ENCODE measurements at regions not wholly inside any gene's neighbourhood (a gene's known extent, or its start where the extent isn't known, plus 50 kb on each side); places are given as distances from the start of the nearest gene placed in this dataset.

GRCh38 chr9:7960320-7961050 lies 160.9 kb upstream of the DMAC1 start:
- H3K9me3 Mint-ChIP-seq: no peaks in the 10 kb centered on the region
- peak overlapping the region in 2 of 3 experiments; percentile 18 to 24 for H3K27ac Mint-ChIP-seq
- no peak for TF ChIP-seq CTCF (IDR thresholded peaks at IDR 0.05; ENCODE audit: unreplicated experiment in 3 of 3)
- no peaks in the 10 kb centered on the region for H3K27me3 Mint-ChIP-seq (ENCODE audit: low read depth)
- H3K4me1 Mint-ChIP-seq: no peaks in the 10 kb centered on the region
- H3K4me3 Mint-ChIP-seq: no peak overlapping the region
- no peaks in the 10 kb centered on the region for H3K36me3 Mint-ChIP-seq (ENCODE audit: low read depth)

GRCh38 chr9:7957803-7958202 lies 158.2 kb upstream of the DMAC1 start:
- Mint-ChIP-seq H3K4me1 (no peaks in the 10 kb centered on the region), H3K4me3 (no peak overlapping the region), H3K27me3 (ENCODE audit: low read depth) (no peaks in the 10 kb centered on the region), H3K36me3 (ENCODE audit: low read depth) (no peaks in the 10 kb centered on the region), H3K9me3 (no peaks in the 10 kb centered on the region), H3K27ac (no peak overlapping the region)
- no peak for TF ChIP-seq CTCF (IDR thresholded peaks at IDR 0.05; ENCODE audit: unreplicated experiment in 3 of 3)

- no peak overlapping the region for H3K27ac Mint-ChIP-seq
- TF ChIP-seq CTCF (IDR thresholded peaks at IDR 0.05; ENCODE audit: unreplicated experiment in 3 of 3): no peak
- no peak overlapping the region for H3K4me3 Mint-ChIP-seq
- H3K9me3 Mint-ChIP-seq: no peaks in the 10 kb centered on the region
- no peaks in the 10 kb centered on the region for H3K4me1 Mint-ChIP-seq
- no peaks in the 10 kb centered on the region for H3K36me3 Mint-ChIP-seq (ENCODE audit: low read depth)
- no peaks in the 10 kb centered on the region for H3K27me3 Mint-ChIP-seq (ENCODE audit: low read depth)
These were observed 148.0 kb upstream of the DMAC1 start for GRCh38 chr9:7947577-7947976.

GRCh38 chr9:7946458-7946857 lies 146.9 kb upstream of the DMAC1 start:
- no peak for TF ChIP-seq CTCF (IDR thresholded peaks at IDR 0.05; ENCODE audit: unreplicated experiment in 3 of 3)
- no peaks in the 10 kb centered on the region for H3K9me3 Mint-ChIP-seq
- no peak overlapping the region for H3K27ac Mint-ChIP-seq
- H3K4me1 Mint-ChIP-seq: no peaks in the 10 kb centered on the region
- no peaks in the 10 kb centered on the region for H3K27me3 Mint-ChIP-seq (ENCODE audit: low read depth)
- no peaks in the 10 kb centered on the region for H3K36me3 Mint-ChIP-seq (ENCODE audit: low read depth)
- no peak overlapping the region for H3K4me3 Mint-ChIP-seq

GRCh38 chr9:7944572-7944971 lies 145.0 kb upstream of the DMAC1 start:
- peaks cover 13% of the 10 kb centered on the region for H3K9me3 Mint-ChIP-seq
- no peaks in the 10 kb centered on the region for H3K4me1 Mint-ChIP-seq
- TF ChIP-seq CTCF (IDR thresholded peaks at IDR 0.05; ENCODE audit: unreplicated experiment in 3 of 3): no peak
- no peak overlapping the region for H3K4me3 Mint-ChIP-seq
- no peaks in the 10 kb centered on the region for H3K27me3 Mint-ChIP-seq (ENCODE audit: low read depth)
- peak overlapping the region in 1 of 3 experiments; percentile 44 for H3K27ac Mint-ChIP-seq
- peaks cover 3% of the 10 kb centered on the region for H3K36me3 Mint-ChIP-seq (ENCODE audit: low read depth)
